Large intestine (tissue), 3 donors: ENCODE measurements at regions not wholly inside any gene's neighbourhood (a gene's known extent, or its start where the extent isn't known, plus 50 kb on each side); places are given as distances from the start of the nearest gene placed in this dataset.

ENCODE experiments used
- DNase-seq, 2 donors: peaks; one replicate each; pipeline versions ENCODE4 v3.0.0 to v3.0.0-alpha.2; 2013
- H3K27ac ChIP-seq: one replicate; pipeline ENCODE4 v1.5.1; 2013; ENCODE audit warnings: low read length
- H3K27me3 ChIP-seq: 2 replicates; pipeline ENCODE4 v1.6.1; 2013; ENCODE audit warnings: low read length; ENCODE audit not compliant: control insufficient read depth, insufficient read depth
- H3K36me3 ChIP-seq: 2 replicates; pipeline ENCODE4 v1.6.1; 2013; ENCODE audit warnings: low read length; ENCODE audit not compliant: control insufficient read depth, insufficient read depth
- H3K4me1 ChIP-seq: one replicate; pipeline ENCODE4 v1.6.1; 2013; ENCODE audit warnings: low read length; ENCODE audit not compliant: control insufficient read depth, insufficient read depth
- H3K4me3 ChIP-seq: one replicate; pipeline ENCODE4 v1.5.1; 2013; ENCODE audit warnings: low read length
- H3K9me3 ChIP-seq: one replicate; pipeline ENCODE4 v1.6.1; 2013; ENCODE audit warnings: mild to moderate bottlenecking, low read depth, low read length, moderate library complexity; ENCODE audit not compliant: control insufficient read depth
- WGBS: methylation state at CpG from one replicate; pipeline ENCODE4 v1.1.5; 2013; ENCODE audit warnings: low lambda C conversion rate; ENCODE audit not compliant: insufficient coverage; 5-methylcytosine and 5-hydroxymethylcytosine counted together

DNA sequence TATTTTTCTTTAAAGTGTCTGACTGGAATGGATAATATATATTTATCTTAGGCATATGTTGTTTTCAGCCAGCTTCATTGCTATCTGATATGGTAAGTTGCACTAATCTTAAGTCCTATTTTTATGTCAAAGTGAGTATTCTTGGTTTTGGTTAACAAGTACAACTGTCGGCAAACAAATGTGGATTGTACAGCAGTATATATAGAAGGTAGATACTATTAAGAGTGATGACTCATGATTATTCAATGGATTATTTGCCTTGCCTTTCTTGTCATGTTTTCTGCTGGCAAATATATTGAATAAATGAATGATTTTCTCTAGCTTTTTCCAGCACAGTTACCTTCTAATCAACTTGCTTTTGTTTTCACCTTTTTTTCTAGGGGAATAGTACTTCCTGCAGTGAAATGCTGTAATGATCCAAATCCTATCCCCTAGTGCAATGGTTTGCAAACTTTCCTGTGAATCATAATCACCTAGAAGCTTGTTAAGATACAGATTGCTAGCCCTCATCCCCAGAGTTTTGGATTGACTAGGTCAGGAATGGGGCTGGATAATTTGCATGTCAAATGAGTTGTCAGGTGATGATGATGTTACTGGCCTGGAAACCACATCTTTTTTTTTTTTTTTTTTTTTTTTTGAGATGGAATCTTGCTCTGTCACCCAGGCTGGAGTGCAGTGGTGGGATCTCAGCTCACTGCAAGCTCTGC is 60.8 kb upstream of the ARRDC3 start:
- WGBS = 86% methylated on average over 1 of the region's 1 CpG

DNA sequence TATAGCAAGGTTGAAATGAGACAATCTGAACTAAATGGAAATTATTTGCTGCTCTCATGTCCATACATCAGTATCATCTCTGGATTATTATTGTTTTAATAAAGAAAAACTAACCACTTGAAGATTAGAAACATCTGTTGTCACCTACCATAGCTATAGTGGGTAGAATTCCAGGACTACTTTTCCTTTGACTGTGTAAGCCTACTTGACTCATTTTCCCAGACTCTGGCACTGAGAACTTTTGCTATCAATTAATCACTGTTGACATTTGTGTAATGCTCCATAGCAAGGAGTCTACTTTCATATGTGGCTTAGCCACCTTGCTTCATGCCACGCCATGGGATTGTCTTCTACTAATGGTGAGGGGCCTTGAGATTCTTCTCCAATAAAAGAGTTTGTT is 59.9 kb upstream of the ARRDC3 start:
- Histone ChIP-seq H3K27ac (no peak overlapping the region), H3K27me3 (no peaks in the 10 kb centered on the region), H3K4me1 (no peaks in the 10 kb centered on the region), H3K4me3 (no peak overlapping the region), H3K36me3 (no peaks in the 10 kb centered on the region), H3K9me3 (no peaks in the 10 kb centered on the region)
- WGBS = no CpG with 5 or more reads among the region's 1 CpG
- no peak for DNase-seq

More for the DNA sequence above, 60.8 kb upstream of the ARRDC3 start:
- Histone ChIP-seq H3K36me3 (no peaks in the 10 kb centered on the region), H3K4me3 (no peak overlapping the region), H3K27me3 (no peaks in the 10 kb centered on the region), H3K9me3 (no peaks in the 10 kb centered on the region), H3K27ac (no peak overlapping the region), H3K4me1 (no peaks in the 10 kb centered on the region)
- DNase-seq = no peak

DNA sequence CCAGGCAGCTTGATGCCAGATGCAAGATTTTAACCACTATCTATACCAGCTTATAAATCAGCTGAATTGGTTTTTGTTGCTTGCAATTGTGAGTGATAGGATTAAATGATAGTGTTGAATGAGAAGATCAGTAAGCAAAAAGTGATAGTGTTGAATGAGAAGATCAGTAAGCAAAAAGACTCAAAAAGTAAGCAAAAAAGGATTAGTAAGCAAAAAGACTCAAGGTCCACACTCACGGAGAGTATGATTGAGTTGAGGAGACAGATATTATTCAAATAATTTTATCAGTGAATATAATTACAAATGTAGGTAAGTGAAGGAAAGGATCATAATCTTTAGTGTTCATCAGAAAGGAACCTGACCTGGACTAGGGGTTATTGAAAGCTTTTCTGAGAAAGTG is 58.0 kb upstream of the ARRDC3 start:
- no peak overlapping the region for H3K27ac ChIP-seq
- H3K27me3 ChIP-seq = no peaks in the 10 kb centered on the region
- 100% methylated on average over 1 of the region's 1 CpG for WGBS

DNA sequence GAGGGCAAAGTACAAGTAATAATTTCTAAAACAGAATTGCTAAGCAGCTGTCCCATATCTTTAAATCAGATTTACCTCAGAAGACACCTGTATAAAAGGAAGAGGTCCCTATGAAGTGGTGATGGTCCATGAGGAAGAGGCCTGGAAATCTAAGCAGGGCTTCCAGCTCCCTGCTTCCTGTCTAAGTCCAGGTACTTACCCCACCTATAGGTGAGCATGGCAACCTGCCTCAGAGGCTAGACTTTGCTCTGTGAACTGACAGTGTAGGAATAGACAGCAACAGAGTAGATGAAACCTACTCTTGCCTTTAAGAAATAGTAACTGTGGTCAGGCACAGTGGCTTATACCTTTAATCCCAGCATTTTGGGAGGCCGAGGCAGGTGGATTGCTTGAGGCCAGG is 55.8 kb upstream of the ARRDC3 start:
- H3K27me3 ChIP-seq = no peaks in the 10 kb centered on the region
- H3K27ac ChIP-seq = no peak overlapping the region
- no peaks in the 10 kb centered on the region for H3K36me3 ChIP-seq
- no peaks in the 10 kb centered on the region for H3K9me3 ChIP-seq
- DNase-seq = peak; percentile 29 to 69
- no peaks in the 10 kb centered on the region for H3K4me1 ChIP-seq
- H3K4me3 ChIP-seq = no peak overlapping the region
- no CpG with 5 or more reads among the region's 1 CpG for WGBS

More for the DNA sequence above, 58.0 kb upstream of the ARRDC3 start:
- Histone ChIP-seq H3K4me3 (no peak overlapping the region), H3K4me1 (no peaks in the 10 kb centered on the region), H3K36me3 (no peaks in the 10 kb centered on the region), H3K9me3 (no peaks in the 10 kb centered on the region)
- no peak for DNase-seq

DNA sequence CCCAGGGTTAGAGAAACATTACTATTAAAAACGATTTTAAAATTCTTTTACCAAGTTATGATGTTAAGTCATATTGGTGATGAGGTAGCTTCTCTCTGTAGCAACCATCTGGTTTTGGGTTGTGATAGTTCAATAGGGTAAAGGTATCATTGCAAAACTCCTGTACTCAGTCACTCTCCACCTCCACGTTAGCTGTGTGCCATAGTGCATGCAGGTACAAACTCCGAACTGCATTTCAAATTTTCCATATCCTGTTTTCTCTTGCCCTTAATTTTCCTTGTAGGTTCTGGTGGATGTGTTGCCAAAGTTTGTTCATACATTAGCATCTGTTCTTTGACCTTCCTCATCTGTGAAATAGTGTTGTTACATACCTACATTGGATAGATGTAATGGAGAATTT is 53.1 kb upstream of the ARRDC3 start:
- Histone ChIP-seq H3K36me3 (no peaks in the 10 kb centered on the region), H3K4me1 (no peaks in the 10 kb centered on the region), H3K9me3 (no peaks in the 10 kb centered on the region), H3K4me3 (no peak overlapping the region), H3K27me3 (no peaks in the 10 kb centered on the region), H3K27ac (no peak overlapping the region)
- no peak for DNase-seq
- 100% methylated on average over 1 of the region's 3 CpGs for WGBS

DNA sequence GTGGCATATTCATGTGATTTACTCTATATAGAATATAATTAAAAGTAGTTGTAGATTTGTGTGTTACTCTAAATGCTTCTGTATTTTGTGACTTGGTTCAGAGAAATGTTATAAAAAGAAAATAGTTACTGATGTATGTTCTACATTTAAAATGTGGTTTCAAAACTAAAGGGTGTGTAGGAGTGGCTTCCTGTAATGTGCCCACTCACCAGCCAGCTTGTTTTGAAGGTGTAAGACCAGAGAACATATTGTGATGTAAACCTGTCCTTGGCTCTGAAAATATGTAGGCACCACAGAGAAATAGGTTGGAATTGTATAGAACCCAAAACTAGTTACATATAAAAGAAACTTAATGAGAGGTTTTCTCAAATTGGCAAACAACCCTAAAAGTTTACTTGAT is 51.2 kb upstream of the ARRDC3 start:
- Histone ChIP-seq H3K9me3 (no peaks in the 10 kb centered on the region), H3K27ac (no peak overlapping the region), H3K4me1 (no peaks in the 10 kb centered on the region), H3K27me3 (no peaks in the 10 kb centered on the region), H3K36me3 (no peaks in the 10 kb centered on the region), H3K4me3 (no peak overlapping the region)
- DNase-seq = no peak

DNA sequence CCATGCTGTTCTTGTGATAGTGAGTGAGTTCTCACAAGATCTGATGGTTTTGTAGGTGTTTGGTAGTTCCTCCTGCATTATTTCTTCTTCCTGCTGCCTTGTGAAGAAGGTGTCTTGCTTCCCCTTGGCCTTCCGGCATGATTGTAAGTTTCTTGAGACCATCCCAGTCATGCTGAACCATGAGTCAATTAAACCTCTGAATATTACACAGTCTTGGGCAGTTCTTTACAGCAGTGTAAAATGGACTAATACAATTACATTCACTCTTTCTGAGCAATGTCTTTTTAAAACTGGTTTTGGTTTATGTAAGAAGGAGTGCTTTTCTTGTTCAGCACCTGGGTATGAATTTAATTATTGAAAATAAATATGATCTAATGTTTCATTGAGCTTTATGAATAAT is 50.7 kb upstream of the ARRDC3 start:
- Histone ChIP-seq H3K36me3 (no peaks in the 10 kb centered on the region), H3K4me3 (no peak overlapping the region), H3K27ac (no peak overlapping the region), H3K27me3 (no peaks in the 10 kb centered on the region), H3K4me1 (no peaks in the 10 kb centered on the region), H3K9me3 (no peaks in the 10 kb centered on the region)
- no peak for DNase-seq
- WGBS = no CpG with 5 or more reads among the region's 1 CpG
